Putamen (tissue), 1 donor: ENCODE measurements at regions not wholly inside any gene's neighbourhood (a gene's known extent, or its start where the extent isn't known, plus 50 kb on each side); places are given as distances from the start of the nearest gene placed in this dataset.

Experiments
- DNase-seq: peaks from one replicate; pipeline ENCODE4 v3.0.0-alpha.2; 2016; ENCODE audit warnings: low spot score

DNA sequence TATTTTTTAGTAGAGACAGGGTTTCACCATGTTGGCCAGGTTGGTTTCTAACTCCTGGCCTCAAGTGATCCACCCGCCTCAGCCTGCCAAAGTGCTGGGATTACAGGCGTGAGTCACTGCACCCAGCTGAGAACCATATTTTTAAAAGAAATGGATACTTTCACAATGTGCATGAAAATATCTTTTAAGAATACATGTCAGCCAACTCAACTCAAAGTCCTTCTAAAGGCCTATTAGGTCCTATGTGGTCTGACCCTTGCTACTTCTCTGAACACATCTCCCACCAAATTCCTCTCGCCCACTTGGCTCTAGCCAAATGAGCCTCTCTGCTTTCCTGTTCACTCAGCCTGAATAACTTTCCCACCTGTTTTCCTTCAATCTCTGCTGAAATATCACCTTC is 119.6 kb downstream of the MTX2 start:
- DNase-seq: no peak

GRCh38 chr2:176390276-176391147 is 121.3 kb downstream of the MTX2 start:
- no peak for DNase-seq

GRCh38 chr2:176391148-176391419 is 121.8 kb downstream of the MTX2 start:
- no peak for DNase-seq

DNA sequence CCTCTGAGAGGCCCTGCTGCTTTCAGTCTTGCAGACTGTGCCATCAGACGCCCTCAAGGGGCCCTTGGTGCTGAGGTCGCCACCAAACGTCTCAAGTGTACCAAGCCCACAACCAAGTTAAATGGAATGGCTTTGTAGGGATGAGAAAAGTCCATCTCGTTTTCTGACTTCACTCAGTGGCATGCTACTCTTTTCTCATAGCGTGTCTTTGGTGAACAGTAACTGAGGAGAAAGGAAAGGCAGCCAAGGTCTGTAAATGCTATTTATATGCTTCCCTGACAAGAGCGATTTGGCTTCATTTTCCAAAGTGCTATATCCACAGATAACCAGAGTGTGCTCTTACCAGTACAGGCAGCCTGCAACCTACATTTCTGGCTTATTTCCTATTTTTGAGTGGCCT is 123.0 kb downstream of the MTX2 start:
- no peak for DNase-seq

GRCh38 chr2:176392744-176393414 is 123.6 kb downstream of the MTX2 start:
- no peak for DNase-seq

- DNase-seq: no peak
Observed at GRCh38 chr2:176395273-176395854, 126.1 kb downstream of the MTX2 start.

GRCh38 chr2:176398243-176399073 is 129.2 kb downstream of the MTX2 start:
- no peak for DNase-seq

DNA sequence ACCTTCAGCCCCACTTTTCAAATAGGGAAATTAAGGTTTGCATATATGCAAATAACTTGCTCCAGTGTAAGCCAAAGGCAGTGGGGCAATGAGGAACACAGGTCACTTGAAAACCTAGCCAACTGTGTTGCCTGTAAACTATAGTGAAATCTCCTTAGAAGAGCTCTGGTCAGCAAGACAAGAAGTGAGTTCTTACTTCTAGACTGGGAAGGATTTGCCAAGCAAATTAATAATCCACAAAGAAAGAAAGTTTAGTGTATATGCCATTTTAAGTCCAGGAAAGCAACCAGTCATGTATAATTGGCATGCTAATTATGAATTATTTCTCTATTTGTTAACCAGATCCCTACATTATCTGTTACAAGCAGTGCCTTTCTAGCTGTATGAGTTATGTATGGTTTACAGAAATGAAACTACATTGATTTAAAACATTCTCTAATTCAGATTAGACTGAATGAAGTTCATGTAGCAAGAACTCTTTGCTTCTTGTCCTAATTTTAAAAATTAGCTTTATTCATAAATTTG is 129.9 kb downstream of the MTX2 start:
- no peak for DNase-seq

- DNase-seq: no peak
Observed at GRCh38 chr2:176405477-176405876, 136.2 kb downstream of the MTX2 start.

DNA sequence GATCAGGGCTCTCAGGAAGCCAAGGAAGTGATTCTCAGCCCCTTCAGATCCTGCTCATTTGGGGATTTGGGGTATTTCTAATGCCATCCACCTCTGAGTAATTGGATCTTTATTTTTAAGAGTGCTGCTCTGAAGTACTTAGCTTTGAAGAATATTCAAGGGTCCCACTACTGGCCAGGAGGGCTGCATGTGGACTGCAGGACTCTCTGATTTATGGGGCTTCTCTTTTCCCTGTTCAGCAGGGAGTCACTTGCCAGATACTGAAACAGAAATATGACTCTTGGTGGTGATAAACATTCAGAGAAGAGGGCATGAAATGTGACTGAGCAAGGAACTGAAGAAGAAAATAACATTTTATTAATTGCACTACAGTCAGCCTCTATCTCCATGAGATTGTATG is 138.5 kb downstream of the MTX2 start:
- no peak for DNase-seq

GRCh38 chr2:176409671-176410070 is 140.4 kb downstream of the MTX2 start:
- DNase-seq: no peak

- DNase-seq: no peak
Observed at GRCh38 chr2:176412136-176412535, 142.9 kb downstream of the MTX2 start.

GRCh38 chr2:176413786-176414185 is 144.5 kb downstream of the MTX2 start:
- DNase-seq: no peak

DNA sequence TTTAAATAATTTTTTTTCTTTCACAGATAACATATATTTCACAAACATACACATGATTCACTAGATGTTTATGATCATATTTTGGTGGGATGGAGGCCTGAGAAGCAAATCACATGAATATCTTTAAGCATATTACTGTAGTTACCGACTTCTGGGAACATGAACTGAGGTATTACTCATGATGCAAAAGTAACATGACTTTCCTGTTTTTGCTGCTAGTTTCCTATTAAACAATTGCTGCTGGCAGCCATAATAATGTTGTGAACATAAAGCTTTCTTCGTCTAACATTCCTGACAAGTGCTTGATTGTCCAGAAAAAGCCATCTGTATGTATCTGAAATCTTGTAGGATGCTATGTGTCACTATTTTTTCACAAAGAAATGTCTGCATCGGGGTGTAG is 145.4 kb downstream of the MTX2 start:
- DNase-seq: no peak

DNA sequence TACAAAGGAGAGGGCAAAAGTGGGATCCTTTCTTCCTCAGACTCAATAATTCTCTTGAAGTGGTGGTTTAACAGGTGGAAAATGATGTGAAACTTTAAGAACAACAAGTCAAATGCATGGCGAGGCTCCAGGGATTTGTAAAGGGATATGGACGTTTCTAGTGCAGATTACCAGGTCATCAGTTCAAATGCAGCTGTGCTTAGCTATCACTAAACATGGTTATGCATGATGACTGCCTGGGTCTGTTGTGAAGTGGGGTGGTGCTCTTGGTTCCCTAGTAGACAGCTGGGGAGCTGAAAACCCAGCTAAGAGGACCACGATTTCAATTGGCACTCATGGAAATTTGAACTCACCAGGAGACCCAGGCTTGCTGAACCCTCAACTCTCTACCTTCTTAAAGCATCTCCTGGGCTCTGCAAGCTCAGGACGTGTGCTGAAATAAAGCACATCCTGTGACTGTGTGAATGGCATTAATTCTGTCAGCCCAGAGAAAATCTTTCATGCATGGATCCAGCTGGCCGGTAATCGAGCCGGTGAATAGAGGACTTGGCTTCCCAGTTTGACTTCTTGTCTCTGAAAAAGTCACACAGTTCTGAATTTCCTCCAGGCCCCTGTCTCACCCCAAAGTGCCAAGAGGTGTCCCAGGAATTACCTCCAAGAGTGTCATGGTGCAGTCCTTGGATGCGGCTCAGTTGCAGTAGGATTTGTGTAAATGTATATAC is 146.1 kb downstream of the MTX2 start:
- DNase-seq: no peak

- no peak for DNase-seq
Observed at GRCh38 chr2:176415937-176416499, 146.8 kb downstream of the MTX2 start.

- no peak for DNase-seq
Observed at GRCh38 chr2:176418768-176419167, 149.5 kb downstream of the MTX2 start.

- no peak for DNase-seq
Observed at GRCh38 chr2:176419591-176420071, 150.4 kb downstream of the MTX2 start.

GRCh38 chr2:176421297-176422050 is 152.2 kb downstream of the MTX2 start:
- DNase-seq: no peak

DNA sequence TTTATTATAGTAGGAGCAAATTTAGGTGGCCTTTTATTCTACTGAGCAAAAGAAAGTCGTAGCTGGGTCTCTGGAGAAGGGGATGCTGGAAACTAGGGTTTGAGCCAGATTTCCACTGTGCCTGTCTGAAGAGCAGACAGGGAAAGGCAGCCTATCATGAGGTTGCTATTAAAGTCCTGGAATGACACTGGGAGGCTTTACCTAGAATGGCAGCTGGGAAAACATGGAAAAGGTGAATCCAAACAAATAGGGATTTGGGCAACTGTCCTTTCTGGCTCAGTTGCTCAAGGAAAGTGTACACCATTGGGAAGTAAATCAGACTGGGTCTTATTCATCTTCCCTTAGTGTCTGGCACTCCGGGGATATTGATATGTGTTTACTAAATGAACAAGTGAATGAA is 154.6 kb downstream of the MTX2 start:
- DNase-seq: no peak
